OCI-LY3 (cell line): ENCODE measurements at regions not wholly inside any gene's neighbourhood (a gene's known extent, or its start where the extent isn't known, plus 50 kb on each side); places are given as distances from the start of the nearest gene placed in this dataset.

ENCODE experiments used
- EZH2phosphoT487 ChIP-seq: fragments of 200-600 bp; shearing (Covaris generic); IDR thresholded peaks from 2 replicates; pipeline ENCODE4 v1.6.1; 2018; ENCODE audit warnings: antibody characterized with exemption, mixed run types, low read depth
- TF ChIP-seq, protein P1 (sequence below): fragments of 200-600, 300-600 bp; sonication (generic); IDR thresholded peaks from 2 replicates; pipeline ENCODE4 v1.5.1; 2014; ENCODE audit warnings: antibody characterized with exemption, low read length, low read depth

DNA sequence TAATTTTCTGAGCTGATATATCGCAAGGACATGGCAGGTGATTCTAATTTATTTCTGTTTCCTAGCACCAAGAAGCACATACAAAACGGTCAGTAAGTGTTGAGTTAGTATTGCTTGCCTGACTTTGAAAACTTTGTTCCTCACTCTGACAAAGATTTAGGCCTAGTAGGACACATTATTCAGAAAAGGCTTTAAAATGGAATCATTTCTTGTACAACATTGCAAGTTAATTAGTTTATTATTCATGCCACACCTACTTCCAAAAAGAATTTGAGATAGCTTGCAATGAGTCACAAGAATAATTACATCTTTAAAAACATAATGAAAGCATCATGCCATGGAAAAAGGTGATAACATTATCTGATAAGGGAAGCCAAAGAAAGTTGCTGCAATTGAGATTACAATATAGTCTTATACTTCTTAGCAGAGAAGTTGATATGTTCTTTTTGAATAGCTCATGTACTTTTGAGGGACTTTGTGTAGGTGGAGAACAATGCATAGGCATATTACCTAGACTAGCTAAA lies 474.2 kb downstream of the KLF5 start:
- TF ChIP-seq, protein P1, sequence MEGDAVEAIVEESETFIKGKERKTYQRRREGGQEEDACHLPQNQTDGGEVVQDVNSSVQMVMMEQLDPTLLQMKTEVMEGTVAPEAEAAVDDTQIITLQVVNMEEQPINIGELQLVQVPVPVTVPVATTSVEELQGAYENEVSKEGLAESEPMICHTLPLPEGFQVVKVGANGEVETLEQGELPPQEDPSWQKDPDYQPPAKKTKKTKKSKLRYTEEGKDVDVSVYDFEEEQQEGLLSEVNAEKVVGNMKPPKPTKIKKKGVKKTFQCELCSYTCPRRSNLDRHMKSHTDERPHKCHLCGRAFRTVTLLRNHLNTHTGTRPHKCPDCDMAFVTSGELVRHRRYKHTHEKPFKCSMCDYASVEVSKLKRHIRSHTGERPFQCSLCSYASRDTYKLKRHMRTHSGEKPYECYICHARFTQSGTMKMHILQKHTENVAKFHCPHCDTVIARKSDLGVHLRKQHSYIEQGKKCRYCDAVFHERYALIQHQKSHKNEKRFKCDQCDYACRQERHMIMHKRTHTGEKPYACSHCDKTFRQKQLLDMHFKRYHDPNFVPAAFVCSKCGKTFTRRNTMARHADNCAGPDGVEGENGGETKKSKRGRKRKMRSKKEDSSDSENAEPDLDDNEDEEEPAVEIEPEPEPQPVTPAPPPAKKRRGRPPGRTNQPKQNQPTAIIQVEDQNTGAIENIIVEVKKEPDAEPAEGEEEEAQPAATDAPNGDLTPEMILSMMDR = no peak
- TF ChIP-seq EZH2phosphoT487 = no peak
